ENCODE measurements at regions not wholly inside any gene's neighbourhood (a gene's known extent, or its start where the extent isn't known, plus 50 kb on each side); places are given as distances from the start of the nearest gene placed in this dataset.
"Not testable (repeated sequence)": the region's sequence is repeated elsewhere in the genome, so short reads cannot be mapped to it uniquely, and the experiment has no call there.

DNA sequence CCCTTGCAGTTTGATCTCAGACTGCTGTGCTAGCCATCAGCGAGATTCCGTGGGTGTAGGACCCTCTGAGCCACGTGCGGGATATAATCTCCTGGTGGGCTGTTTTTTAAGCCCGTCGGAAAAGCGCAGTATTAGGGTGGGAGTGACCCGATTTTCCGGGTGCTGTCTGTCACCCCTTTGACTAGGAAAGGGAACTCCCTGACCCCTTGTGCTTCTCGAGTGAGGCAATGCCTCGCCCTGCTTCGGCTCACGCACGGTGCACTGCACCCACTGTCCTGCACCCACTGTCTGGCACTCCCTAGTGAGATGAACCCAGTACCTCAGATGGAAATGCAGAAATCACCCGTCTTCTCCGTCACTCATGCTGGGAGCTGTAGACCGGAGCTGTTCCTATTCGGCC is 728.9 kb upstream of the SPRY2 start:
- TF ChIP-seq, protein P1, sequence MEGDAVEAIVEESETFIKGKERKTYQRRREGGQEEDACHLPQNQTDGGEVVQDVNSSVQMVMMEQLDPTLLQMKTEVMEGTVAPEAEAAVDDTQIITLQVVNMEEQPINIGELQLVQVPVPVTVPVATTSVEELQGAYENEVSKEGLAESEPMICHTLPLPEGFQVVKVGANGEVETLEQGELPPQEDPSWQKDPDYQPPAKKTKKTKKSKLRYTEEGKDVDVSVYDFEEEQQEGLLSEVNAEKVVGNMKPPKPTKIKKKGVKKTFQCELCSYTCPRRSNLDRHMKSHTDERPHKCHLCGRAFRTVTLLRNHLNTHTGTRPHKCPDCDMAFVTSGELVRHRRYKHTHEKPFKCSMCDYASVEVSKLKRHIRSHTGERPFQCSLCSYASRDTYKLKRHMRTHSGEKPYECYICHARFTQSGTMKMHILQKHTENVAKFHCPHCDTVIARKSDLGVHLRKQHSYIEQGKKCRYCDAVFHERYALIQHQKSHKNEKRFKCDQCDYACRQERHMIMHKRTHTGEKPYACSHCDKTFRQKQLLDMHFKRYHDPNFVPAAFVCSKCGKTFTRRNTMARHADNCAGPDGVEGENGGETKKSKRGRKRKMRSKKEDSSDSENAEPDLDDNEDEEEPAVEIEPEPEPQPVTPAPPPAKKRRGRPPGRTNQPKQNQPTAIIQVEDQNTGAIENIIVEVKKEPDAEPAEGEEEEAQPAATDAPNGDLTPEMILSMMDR (IDR thresholded peaks at IDR 0.05): not testable (repeated sequence)
- TF ChIP-seq POLR2A (IDR thresholded peaks at IDR 0.05): not testable (repeated sequence)
